Fibroblast of skin of abdomen (primary cell): ENCODE measurements at regions not wholly inside any gene's neighbourhood (a gene's known extent, or its start where the extent isn't known, plus 50 kb on each side); places are given as distances from the start of the nearest gene placed in this dataset.

Experiments used
- DNase-seq: peaks from one replicate; pipeline ENCODE4 v3.0.0-alpha.2; 2013

GRCh38 chr2:74036010-74036409, 51.3 kb downstream of the TET3 start:
- no peak for DNase-seq

- DNase-seq, result no peak
Measured at GRCh38 chr2:74036450-74037195, 51.9 kb downstream of the TET3 start.

DNA sequence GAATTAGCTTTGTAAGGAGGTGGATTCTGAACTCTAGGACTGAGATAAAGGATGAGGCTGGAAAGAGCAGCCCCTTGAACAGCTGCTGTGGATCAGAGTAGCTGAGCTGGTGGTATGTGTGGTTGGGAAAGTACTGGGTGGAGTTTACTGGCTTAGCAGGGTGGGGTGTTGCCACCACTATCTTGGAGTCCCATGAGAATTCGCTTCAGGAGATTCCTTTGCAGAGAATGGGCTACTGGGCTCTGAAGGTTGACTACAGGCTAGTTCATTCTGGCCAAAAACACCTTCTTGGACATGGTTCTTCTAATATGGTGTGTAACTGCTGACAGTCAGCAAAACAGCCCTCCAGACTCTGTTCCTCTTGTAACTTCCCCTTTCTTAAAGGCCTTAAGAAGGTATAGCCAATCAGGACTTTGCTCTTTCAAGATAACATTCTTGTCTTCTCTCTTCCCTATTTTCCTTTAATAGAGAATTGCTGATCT, 52.7 kb downstream of the TET3 start:
- DNase-seq, result peak; percentile 20

GRCh38 chr2:74039611-74040010, 54.9 kb downstream of the TET3 start:
- DNase-seq, result no peak

- no peak for DNase-seq
Measured at GRCh38 chr2:74041182-74041581, 56.5 kb downstream of the TET3 start.

DNA sequence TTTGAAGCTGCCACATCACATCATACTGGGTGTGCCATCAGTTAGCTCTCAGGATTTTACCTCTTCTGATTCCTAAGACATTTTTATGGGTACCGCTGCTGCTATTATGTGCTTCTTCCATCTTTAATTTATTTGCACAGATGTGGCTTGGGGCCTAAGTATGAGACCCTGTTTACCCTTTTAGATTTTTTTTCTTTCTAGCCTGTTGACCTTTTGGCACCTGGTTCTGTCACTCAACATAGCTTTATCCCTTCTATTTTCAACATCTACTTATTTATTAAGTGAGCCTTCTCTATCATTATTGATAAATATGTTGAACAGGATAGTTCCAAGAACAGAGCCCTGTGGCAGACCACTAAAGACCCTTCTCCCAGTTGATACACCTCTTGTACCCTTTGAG, 57.0 kb downstream of the TET3 start:
- DNase-seq, result no peak

DNA sequence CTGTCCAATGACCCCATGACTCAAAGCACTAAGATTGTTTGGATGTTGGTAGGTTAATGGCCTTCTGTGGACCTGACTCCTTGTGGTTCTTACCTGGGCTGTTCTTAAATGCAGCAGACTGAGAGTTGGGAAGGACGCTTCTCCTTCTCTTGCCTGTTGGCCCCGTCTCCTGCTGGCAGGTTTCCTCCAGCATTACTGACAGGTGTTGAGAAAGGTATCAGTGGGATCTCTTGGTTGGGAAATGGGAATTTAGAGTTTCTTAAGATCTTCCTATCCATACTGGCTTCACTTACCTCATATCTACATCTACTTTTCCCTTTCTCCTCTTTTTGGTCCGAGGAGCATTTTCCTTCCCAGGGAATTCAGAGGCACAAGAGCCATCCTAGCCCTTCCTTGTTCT, 57.9 kb downstream of the TET3 start:
- no peak for DNase-seq

DNA sequence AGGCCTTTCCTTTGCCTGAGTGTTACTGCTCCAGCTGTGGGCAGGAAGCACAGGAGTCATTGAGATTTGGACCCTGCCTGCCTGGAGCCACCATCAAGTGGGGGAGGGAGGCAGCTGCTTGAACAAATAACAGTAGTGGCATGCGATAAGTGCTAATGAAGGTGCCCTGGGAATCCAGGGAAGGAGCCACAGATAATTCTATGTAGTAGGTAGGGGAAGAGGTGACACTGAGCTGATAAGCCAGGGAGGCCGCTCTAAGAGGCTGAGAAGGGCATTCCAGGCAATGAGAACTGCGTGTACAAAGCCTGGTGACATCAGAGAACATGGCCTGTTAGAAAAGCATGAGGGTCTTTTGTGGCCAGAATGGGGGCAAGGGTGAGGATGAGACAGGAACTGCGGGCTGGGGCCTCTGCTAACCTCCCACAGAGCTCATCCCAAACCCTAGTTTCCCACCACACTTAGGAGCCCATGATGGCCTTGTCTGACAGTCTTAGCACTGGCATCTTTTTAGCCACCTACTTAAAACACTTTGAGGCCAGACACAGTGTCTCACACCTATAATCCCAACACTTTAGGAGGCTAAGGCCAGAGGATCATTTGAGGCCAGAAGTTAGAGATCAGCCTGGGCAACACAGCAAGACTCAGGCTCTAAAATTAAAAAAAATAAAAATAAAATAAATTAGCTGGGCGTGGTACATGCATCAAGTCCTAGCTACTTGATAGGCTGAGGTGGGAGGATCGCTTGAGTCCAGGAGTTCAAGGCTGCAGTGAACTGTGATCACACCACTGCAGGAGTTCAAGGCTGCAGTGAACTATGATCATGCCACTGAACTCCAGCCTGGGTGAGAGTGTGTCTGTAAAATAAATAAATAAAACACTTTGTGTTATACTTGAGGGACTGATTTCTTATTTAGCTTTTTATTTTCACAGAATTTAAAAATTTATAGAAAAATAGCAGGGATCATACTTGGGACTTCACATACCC, 58.9 kb downstream of the TET3 start:
- no peak for DNase-seq

- DNase-seq, result no peak
Measured at GRCh38 chr2:74044999-74045398, 60.3 kb downstream of the TET3 start.

DNA sequence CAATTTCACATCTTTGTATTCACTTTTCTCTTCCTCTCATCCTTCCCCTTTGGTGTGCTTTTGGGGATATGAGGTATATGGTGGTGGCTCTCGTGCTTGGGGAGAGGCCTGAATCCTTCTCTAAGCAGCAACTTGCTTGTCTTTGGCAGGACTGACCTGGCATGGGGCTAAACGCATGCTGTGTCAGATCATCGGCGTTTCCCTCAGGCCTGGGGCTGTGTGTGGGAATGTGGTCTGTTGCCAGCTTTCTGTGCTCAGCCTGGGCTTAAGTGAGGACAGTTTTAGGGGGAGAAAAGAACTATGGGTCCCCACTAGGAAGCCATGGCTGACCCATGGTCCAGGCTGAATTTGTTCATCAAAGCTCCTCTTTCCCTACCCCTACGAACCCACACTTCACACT, 60.7 kb downstream of the TET3 start:
- no peak for DNase-seq

DNA sequence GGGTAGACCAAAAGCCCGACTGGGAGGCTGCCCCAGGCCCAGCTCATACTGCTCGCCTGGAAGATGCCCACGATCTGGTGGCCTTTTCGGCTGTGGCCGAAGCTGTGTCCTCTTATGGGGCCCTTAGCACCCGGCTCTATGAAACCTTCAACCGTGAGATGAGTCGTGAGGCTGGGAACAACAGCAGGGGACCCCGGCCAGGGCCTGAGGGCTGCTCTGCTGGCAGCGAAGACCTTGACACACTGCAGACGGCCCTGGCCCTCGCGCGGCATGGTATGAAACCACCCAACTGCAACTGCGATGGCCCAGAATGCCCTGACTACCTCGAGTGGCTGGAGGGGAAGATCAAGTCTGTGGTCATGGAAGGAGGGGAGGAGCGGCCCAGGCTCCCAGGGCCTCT, 61.7 kb downstream of the TET3 start:
- DNase-seq, result no peak

- DNase-seq, result no peak
Measured at GRCh38 chr2:74047152-74047551, 62.4 kb downstream of the TET3 start.

DNA sequence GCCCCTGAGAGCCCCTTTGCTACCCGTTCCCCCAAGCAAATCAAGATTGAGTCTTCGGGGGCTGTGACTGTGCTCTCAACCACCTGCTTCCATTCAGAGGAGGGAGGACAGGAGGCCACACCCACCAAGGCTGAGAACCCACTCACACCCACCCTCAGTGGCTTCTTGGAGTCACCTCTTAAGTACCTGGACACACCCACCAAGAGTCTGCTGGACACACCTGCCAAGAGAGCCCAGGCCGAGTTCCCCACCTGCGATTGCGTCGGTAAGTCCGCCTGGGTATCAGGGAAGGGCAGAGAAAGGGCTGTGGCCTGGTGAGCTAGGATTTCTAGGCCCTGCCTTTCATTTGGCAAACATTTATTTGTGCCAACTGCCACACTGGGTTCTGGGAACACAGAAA, 63.4 kb downstream of the TET3 start:
- no peak for DNase-seq

GRCh38 chr2:74048843-74049519, 64.3 kb downstream of the TET3 start:
- DNase-seq, result no peak

DNA sequence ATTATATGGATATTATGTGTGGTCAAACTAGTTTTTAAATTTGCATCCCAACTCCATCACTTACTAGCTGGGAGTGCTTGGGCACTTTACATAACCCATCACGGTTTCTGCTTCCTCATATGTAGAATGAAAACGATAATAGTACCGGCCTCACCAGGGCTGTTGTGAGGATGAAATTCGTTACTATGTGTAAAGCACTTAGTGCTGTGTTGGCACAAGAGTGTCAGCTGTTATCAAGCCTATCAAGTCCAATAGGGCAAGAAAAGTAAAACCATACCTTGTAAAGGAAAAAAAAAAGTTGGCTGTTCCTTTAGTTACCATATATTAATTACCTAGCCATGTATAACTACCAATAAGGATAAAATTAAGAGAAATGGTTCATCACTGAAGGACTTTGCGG, 65.4 kb downstream of the TET3 start:
- no peak for DNase-seq

DNA sequence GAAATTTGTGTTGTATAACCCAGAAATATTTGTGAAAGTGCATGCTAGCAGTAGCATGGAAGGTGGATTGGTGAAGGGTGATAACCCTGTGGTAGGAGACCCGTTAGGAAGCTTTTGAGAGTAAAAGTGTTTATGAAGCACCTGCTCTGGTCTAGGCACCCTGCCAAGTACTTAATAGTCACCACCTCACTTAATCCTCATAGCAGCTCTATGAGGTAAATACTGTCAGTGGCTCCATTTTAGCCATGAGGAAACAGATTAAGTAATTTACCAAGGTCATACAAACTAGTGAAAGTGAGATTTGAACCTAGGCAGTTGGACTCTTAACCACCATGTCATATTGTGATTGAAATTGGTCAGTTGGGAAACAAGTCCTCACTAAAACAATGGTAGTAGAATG, 66.8 kb downstream of the TET3 start:
- no peak for DNase-seq

- no peak for DNase-seq
Measured at GRCh38 chr2:74052732-74053710, 68.3 kb downstream of the TET3 start.

- no peak for DNase-seq
Measured at GRCh38 chr2:74053959-74054715, 69.4 kb downstream of the TET3 start.

- no peak for DNase-seq
Measured at GRCh38 chr2:74059137-74059775, 74.5 kb downstream of the TET3 start.

DNA sequence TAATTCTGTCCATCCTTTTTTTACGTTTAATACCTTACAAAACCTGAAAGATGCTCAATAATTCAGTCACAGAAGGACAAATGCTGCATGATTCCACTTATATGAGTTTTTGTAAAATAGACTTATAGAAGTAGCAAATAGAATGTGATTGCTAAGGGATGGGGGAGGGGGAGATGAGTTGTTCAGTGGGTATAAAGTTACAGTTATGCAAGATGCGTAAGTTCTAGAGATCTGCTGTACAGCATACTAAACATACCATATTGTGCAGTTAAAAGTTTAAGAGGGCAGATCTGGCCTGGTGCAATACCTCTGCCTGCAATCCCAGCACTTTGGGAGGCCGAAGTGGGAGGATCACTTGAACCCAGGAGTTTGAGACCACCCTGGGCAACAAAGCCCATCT, 78.8 kb downstream of the TET3 start:
- peak; percentile 44 for DNase-seq

GRCh38 chr2:74065456-74065855, 80.7 kb downstream of the TET3 start:
- DNase-seq, result no peak
